Esophagus squamous epithelium (tissue), 4 donors: ENCODE measurements at regions not wholly inside any gene's neighbourhood (a gene's known extent, or its start where the extent isn't known, plus 50 kb on each side); places are given as distances from the start of the nearest gene placed in this dataset.

Source experiments
- CTCF ChIP-seq, 6 experiments: fragments of 450-650 bp in 4 of 6; fragments of 200-600 bp in 2 of 6; sonication (generic) in 2 of 6; IDR thresholded peaks; one replicate each; pipeline ENCODE4 v1.5.1; 2016 to 2019; ENCODE audit warnings: antibody characterized with exemption in 6 of 6, mild to moderate bottlenecking in 4 of 6, moderate library complexity in 4 of 6
- POLR2A ChIP-seq, 4 donors: fragments of 450-650 bp; IDR thresholded peaks; one replicate each; pipeline ENCODE4 v1.6.1; 2017; ENCODE audit warnings: antibody characterized with exemption in 4 of 4, mild to moderate bottlenecking in 4 of 4, moderate library complexity in 3 of 4

DNA sequence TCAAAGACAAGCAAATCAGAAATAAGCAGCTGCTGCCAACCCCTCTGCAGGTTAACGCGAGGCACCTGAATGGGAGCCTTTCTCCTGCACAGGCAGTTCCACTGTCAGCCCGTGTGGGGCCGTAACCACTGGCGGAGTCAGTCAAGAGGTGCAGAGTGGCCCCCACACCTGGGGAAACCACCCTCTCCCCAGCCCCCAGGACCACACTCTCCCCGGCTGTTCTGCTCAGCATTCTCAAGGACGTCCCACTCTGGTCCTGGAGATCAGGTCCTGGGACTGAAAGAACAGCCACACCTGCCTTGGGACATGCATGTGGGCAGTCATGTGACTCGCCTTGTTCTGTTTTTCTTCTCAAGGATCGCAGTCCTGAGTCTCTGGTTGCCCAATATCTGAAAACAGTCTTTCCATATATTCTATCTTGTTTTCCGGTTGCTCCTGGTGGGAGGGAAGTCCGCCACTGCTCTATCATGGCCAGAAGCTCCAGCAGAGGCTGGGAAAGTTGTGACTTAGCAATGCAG lies 252.5 kb downstream of the PTPRU start:
- no peak for TF ChIP-seq CTCF (IDR thresholded peaks at IDR 0.05)
- TF ChIP-seq POLR2A (IDR thresholded peaks at IDR 0.05), result no peak
